Breast epithelium (tissue), 4 donors: ENCODE measurements at regions not wholly inside any gene's neighbourhood (a gene's known extent, or its start where the extent isn't known, plus 50 kb on each side); places are given as distances from the start of the nearest gene placed in this dataset.

Source experiments
- DNase-seq, 2 donors: peaks; one replicate each; pipeline ENCODE4 v3.0.0-alpha.2; 2019; ENCODE audit warnings: low spot score in 2 of 2
- H3K27ac ChIP-seq, 2 donors: fragments of 200-600 bp; sonication (generic) in 1 of 2; one replicate each; pipeline ENCODE4 v1.5.1; 2016 to 2019; ENCODE audit warnings: mild to moderate bottlenecking in 1 of 2
- H3K27me3 ChIP-seq, 2 donors: fragments of 200-600 bp; sonication (generic) in 1 of 2; one replicate each; pipeline versions ENCODE4 v1.5.1 to v1.6.0; 2017 to 2019; ENCODE audit warnings: control low read depth in 1 of 2, mild to moderate bottlenecking in 1 of 2
- H3K36me3 ChIP-seq: fragments of 200-600 bp; one replicate; pipeline ENCODE4 v1.5.1; 2019
- H3K4me1 ChIP-seq, 2 donors: fragments of 200-600 bp; sonication (generic); one replicate each; pipeline ENCODE4 v1.5.1; 2016 to 2019; ENCODE audit warnings: control low read depth in 1 of 2
- H3K4me3 ChIP-seq, 3 donors: fragments of 200-600 bp; sonication (generic); 1 replicate in 2 of 3; 2 replicates in 1 of 3; pipeline ENCODE4 v1.5.1; 2016 to 2019; ENCODE audit warnings: mild to moderate bottlenecking in 3 of 3, moderate library complexity in 2 of 3
- H3K9me3 ChIP-seq, 2 donors: fragments of 200-600 bp; sonication (generic) in 1 of 2; one replicate each; pipeline ENCODE4 v1.5.1; 2016 to 2019; ENCODE audit warnings: control low read depth in 1 of 2
- POLR2A ChIP-seq: fragments of 450-650 bp; IDR thresholded peaks from one replicate; pipeline ENCODE4 v1.6.1; 2016; ENCODE audit warnings: antibody characterized with exemption, mild to moderate bottlenecking, moderate library complexity
- POLR2AphosphoS5 ChIP-seq, 3 donors: sonication (generic); formaldehyde crosslinking; IDR thresholded peaks; one replicate each; pipeline ENCODE4 v1.6.1; 2017; ENCODE audit warnings: antibody characterized with exemption in 3 of 3
- intact Hi-C: fragments of 100-400 bp; cut with DNase I; formaldehyde crosslinking; loops from one replicate; pipeline ENCODE4 v1.15.1; 2023; ENCODE audit warnings: low total_unique reads
- TF ChIP-seq, protein P1 (sequence below), 3 donors: fragments of 450-650 bp; IDR thresholded peaks; one replicate each; pipeline ENCODE4 v1.5.1; 2016 to 2017; ENCODE audit warnings: antibody characterized with exemption in 3 of 3, mild to moderate bottlenecking in 3 of 3, moderate library complexity in 3 of 3

GRCh38 chr20:9969626-9970025 is 65.2 kb upstream of the ANKEF1 start:
- H3K4me1 ChIP-seq: no peaks in the 10 kb centered on the region
- H3K27me3 ChIP-seq: no peaks in the 10 kb centered on the region
- no peak overlapping the region for H3K4me3 ChIP-seq
- no peak for DNase-seq
- H3K36me3 ChIP-seq: no peaks in the 10 kb centered on the region
- TF ChIP-seq, protein P1, sequence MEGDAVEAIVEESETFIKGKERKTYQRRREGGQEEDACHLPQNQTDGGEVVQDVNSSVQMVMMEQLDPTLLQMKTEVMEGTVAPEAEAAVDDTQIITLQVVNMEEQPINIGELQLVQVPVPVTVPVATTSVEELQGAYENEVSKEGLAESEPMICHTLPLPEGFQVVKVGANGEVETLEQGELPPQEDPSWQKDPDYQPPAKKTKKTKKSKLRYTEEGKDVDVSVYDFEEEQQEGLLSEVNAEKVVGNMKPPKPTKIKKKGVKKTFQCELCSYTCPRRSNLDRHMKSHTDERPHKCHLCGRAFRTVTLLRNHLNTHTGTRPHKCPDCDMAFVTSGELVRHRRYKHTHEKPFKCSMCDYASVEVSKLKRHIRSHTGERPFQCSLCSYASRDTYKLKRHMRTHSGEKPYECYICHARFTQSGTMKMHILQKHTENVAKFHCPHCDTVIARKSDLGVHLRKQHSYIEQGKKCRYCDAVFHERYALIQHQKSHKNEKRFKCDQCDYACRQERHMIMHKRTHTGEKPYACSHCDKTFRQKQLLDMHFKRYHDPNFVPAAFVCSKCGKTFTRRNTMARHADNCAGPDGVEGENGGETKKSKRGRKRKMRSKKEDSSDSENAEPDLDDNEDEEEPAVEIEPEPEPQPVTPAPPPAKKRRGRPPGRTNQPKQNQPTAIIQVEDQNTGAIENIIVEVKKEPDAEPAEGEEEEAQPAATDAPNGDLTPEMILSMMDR (IDR thresholded peaks at IDR 0.05): no peak
- no peak for TF ChIP-seq POLR2AphosphoS5 (IDR thresholded peaks at IDR 0.05)
- TF ChIP-seq POLR2A: no peak
- H3K9me3 ChIP-seq: no peaks in the 10 kb centered on the region
- intact Hi-C loops: no loop called here
- H3K27ac ChIP-seq: no peak overlapping the region

DNA sequence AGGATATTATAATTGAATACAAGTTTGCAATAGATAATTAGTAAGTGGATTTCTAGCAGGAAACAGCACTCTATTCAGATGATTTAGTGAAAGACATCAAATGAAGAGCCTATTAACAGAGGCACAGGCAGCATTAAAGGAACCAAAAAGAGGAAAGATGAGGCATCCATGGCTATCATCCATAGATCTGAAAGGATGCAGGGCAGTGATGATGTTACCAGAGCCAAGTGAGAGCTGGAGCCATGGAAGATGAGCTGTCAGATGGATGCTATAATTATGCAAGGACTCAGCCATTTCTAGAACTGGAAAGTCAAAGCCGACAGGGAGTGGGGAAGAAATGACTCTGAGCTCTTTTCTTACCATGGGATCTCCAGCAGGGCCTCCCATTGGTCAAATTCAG is 66.8 kb upstream of the ANKEF1 start:
- intact Hi-C loops: no loop called here
- Histone ChIP-seq H3K4me3 (no peak overlapping the region), H3K27ac (no peak overlapping the region), H3K9me3 (no peaks in the 10 kb centered on the region), H3K4me1 (no peaks in the 10 kb centered on the region), H3K36me3 (no peaks in the 10 kb centered on the region), H3K27me3 (no peaks in the 10 kb centered on the region)
- TF ChIP-seq POLR2AphosphoS5 (IDR thresholded peaks at IDR 0.05): no peak
- TF ChIP-seq, protein P1 (IDR thresholded peaks at IDR 0.05): no peak
- TF ChIP-seq POLR2A: no peak
- no peak for DNase-seq

DNA sequence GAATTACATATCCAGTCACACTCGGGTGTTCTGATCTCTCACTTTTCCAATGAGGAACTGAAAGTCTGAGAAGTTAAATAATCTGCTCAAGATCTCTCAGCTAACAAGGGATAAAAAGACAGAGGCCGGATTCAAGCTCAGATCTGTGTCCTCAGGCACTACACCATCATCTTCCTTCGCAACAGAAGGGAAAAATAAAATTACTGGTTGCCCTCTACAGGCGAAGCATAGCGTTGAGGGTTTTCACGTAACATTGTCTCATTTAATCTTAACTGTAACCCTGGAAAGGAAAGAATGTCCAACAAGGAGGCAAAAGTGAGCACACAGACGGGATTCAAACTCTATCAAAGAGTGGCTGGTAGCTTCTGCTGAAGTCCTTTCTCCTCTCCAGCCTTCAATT is 67.8 kb upstream of the ANKEF1 start:
- no peak for DNase-seq
- no peaks in the 10 kb centered on the region for H3K4me1 ChIP-seq
- intact Hi-C loops: no loop called here

GRCh38 chr20:9963029-9963428 is 71.8 kb upstream of the ANKEF1 start:
- Histone ChIP-seq H3K27ac (no peak overlapping the region), H3K36me3 (no peaks in the 10 kb centered on the region), H3K4me1 (no peaks in the 10 kb centered on the region), H3K4me3 (no peak overlapping the region), H3K27me3 (no peaks in the 10 kb centered on the region), H3K9me3 (no peaks in the 10 kb centered on the region)
- no peak for DNase-seq
- TF ChIP-seq POLR2AphosphoS5 (IDR thresholded peaks at IDR 0.05) (no peak), POLR2A (no peak)
- TF ChIP-seq, protein P1 (IDR thresholded peaks at IDR 0.05): no peak
- intact Hi-C loops: no loop called here

More for the DNA sequence above, 67.8 kb upstream of the ANKEF1 start:
- no peaks in the 10 kb centered on the region for H3K36me3 ChIP-seq
- no peak overlapping the region for H3K27ac ChIP-seq
- no peak overlapping the region for H3K4me3 ChIP-seq
- TF ChIP-seq POLR2AphosphoS5 (IDR thresholded peaks at IDR 0.05) (no peak), POLR2A (no peak)
- TF ChIP-seq, protein P1 (IDR thresholded peaks at IDR 0.05): no peak
- no peaks in the 10 kb centered on the region for H3K9me3 ChIP-seq
- H3K27me3 ChIP-seq: no peaks in the 10 kb centered on the region

- intact Hi-C loops: no loop called here
- no peaks in the 10 kb centered on the region for H3K4me1 ChIP-seq
- no peak for DNase-seq
- H3K36me3 ChIP-seq: no peaks in the 10 kb centered on the region
- H3K4me3 ChIP-seq: no peak overlapping the region
- no peaks in the 10 kb centered on the region for H3K9me3 ChIP-seq
- no peaks in the 10 kb centered on the region for H3K27me3 ChIP-seq
- no peak overlapping the region for H3K27ac ChIP-seq
- TF ChIP-seq POLR2AphosphoS5 (IDR thresholded peaks at IDR 0.05) (no peak), POLR2A (no peak)
- TF ChIP-seq, protein P1 (IDR thresholded peaks at IDR 0.05): no peak
These were observed 76.1 kb upstream of the ANKEF1 start for GRCh38 chr20:9958693-9959092.
